ENCODE measurements at regions not wholly inside any gene's neighbourhood (a gene's known extent, or its start where the extent isn't known, plus 50 kb on each side); places are given as distances from the start of the nearest gene placed in this dataset.

DNA sequence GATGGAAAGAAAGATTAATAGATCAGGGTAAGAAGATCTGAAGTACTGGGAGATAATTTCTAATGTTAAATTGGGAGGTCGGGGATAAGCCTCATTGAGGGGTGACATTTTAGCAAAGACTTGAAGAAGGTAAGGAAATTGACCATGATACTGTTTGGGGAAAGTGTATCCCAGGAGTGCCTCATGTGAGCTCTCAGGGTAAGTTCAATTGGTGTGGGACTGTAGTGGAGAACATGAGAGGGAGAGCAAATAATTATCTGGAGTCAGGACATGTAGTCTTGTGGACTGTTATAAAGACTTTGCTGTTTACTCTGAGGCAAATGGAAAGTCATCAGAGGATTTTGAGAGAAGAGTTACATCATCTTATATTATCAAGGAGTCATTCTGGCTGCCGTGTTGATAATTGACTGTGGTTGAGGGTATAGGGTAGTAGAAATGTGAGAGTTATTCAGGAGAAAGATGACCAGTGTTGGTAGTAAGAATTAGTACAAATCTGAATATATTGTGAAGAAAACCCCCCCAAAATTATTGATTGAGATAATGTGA is 624.4 kb downstream of the ADCYAP1 start:
- WGBS (ENCODE audit: low lambda C conversion rate) = 13% methylated on average over 2 of the region's 2 CpGs
- DNase-seq = no peak
- Histone ChIP-seq H3K27ac (ENCODE audit: low read depth in 2 of 2, low read length in 1 of 2) (no peak overlapping the region), H3F3A (replicated peaks; ENCODE audit: insufficient read depth) (no peaks in the 10 kb centered on the region), H3K27me3 (ENCODE audit: insufficient read depth) (no peaks in the 10 kb centered on the region), H3K9ac (no peak overlapping the region), H3K9me3 (no peaks in the 10 kb centered on the region), H2AFZ (ENCODE audit: low read depth) (no peak overlapping the region), H3K79me2 (ENCODE audit: insufficient read depth) (no peaks in the 10 kb centered on the region), H3K4me3 (ENCODE audit: low read depth in 2 of 2, low read length in 1 of 2) (no peak overlapping the region), H3K4me2 (no peak overlapping the region), H3K36me3 (replicated peaks in 1 of 2; ENCODE audit: control insufficient read depth in 1 of 2, insufficient read depth in 2 of 2, low read length in 1 of 2) (no peaks in the 10 kb centered on the region), H4K20me1 (ENCODE audit: insufficient read depth) (no peaks in the 10 kb centered on the region), H3K9me2 (no peaks in the 10 kb centered on the region), H3K4me1 (ENCODE audit: control insufficient read depth in 1 of 2, insufficient read depth in 2 of 2, low read depth in 1 of 2, low read length in 1 of 2) (no peaks in the 10 kb centered on the region)
- CTCF ChIA-PET = no interaction called here
- TF ChIP-seq NRF1 (IDR thresholded peaks at IDR 0.05; ENCODE audit: low read depth, low read length) (no peak), SMC3 (IDR thresholded peaks at IDR 0.05; ENCODE audit: low read depth, low read length) (no peak), TCF12 (IDR thresholded peaks at IDR 0.05) (no peak)
- TF ChIP-seq, protein P1, sequence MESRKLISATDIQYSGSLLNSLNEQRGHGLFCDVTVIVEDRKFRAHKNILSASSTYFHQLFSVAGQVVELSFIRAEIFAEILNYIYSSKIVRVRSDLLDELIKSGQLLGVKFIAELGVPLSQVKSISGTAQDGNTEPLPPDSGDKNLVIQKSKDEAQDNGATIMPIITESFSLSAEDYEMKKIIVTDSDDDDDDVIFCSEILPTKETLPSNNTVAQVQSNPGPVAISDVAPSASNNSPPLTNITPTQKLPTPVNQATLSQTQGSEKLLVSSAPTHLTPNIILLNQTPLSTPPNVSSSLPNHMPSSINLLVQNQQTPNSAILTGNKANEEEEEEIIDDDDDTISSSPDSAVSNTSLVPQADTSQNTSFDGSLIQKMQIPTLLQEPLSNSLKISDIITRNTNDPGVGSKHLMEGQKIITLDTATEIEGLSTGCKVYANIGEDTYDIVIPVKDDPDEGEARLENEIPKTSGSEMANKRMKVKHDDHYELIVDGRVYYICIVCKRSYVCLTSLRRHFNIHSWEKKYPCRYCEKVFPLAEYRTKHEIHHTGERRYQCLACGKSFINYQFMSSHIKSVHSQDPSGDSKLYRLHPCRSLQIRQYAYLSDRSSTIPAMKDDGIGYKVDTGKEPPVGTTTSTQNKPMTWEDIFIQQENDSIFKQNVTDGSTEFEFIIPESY (IDR thresholded peaks at IDR 0.05; ENCODE audit: borderline replicate concordance, low read depth) = no peak
- POLR2A ChIA-PET = no interaction called here

DNA sequence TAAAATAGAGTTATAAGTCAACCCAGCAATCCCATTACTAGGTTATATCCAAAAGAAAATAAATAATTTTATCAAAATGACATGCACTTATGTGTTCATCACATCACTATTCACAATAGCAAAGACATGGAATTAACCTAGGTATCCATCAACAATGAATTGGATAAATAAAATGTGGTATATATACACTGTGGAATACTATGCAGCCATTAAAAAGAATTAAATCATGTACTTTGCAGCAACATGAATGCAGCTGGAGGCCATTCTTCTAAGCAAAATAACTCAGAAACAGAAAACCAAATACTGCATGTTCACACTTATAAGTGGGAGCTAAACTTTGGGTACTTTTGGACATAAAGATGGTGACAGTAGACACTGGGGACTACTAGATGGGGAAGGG is 626.0 kb downstream of the ADCYAP1 start:
- no peak for DNase-seq
- no peak overlapping the region for H3K27ac ChIP-seq (ENCODE audit: low read depth in 2 of 2, low read length in 1 of 2)
- H3K9me2 ChIP-seq = no peaks in the 10 kb centered on the region
- H3K4me1 ChIP-seq (ENCODE audit: control insufficient read depth in 1 of 2, insufficient read depth in 2 of 2, low read depth in 1 of 2, low read length in 1 of 2) = no peaks in the 10 kb centered on the region
- H2AFZ ChIP-seq (ENCODE audit: low read depth) = no peak overlapping the region
- H3F3A ChIP-seq (replicated peaks; ENCODE audit: insufficient read depth) = no peaks in the 10 kb centered on the region
- H3K4me3 ChIP-seq (ENCODE audit: low read depth in 2 of 2, low read length in 1 of 2) = no peak overlapping the region
- H3K4me2 ChIP-seq = no peak overlapping the region
- POLR2A ChIA-PET = no interaction called here
- H3K9me3 ChIP-seq = no peaks in the 10 kb centered on the region
- CTCF ChIA-PET = no interaction called here
- H3K79me2 ChIP-seq (ENCODE audit: insufficient read depth) = no peaks in the 10 kb centered on the region
- no peaks in the 10 kb centered on the region for H4K20me1 ChIP-seq (ENCODE audit: insufficient read depth)
- H3K36me3 ChIP-seq (replicated peaks in 1 of 2; ENCODE audit: control insufficient read depth in 1 of 2, insufficient read depth in 2 of 2, low read length in 1 of 2) = no peaks in the 10 kb centered on the region
- H3K9ac ChIP-seq = no peak overlapping the region
- no peaks in the 10 kb centered on the region for H3K27me3 ChIP-seq (ENCODE audit: insufficient read depth)
- TF ChIP-seq SMC3 (IDR thresholded peaks at IDR 0.05; ENCODE audit: low read depth, low read length) (no peak), RCOR1 (IDR thresholded peaks at IDR 0.05; ENCODE audit: low read length) (no peak), MXI1 (IDR thresholded peaks at IDR 0.05; ENCODE audit: low read depth, low read length) (no peak), FOXJ3 (CRISPR knock-in tag; IDR thresholded peaks at IDR 0.05) (no peak), GABPA (IDR thresholded peaks at IDR 0.05; ENCODE audit: low read depth) (no peak), RAD21 (IDR thresholded peaks at IDR 0.05; ENCODE audit: low read length) (no peak), MEF2A (IDR thresholded peaks at IDR 0.05; ENCODE audit: borderline replicate concordance, low read depth) (no peak), POLR2AphosphoS5 (IDR thresholded peaks at IDR 0.05; ENCODE audit: low read depth, low read length) (no peak), JUND (IDR thresholded peaks at IDR 0.05) (no peak), SIN3A (IDR thresholded peaks at IDR 0.05; ENCODE audit: borderline replicate concordance, low read depth, low read length) (no peak), CHD2 (IDR thresholded peaks at IDR 0.05; ENCODE audit: low read length, partially characterized antibody) (no peak), FOSL2 (IDR thresholded peaks at IDR 0.05; ENCODE audit: borderline replicate concordance, low read depth) (no peak), NRF1 (IDR thresholded peaks at IDR 0.05; ENCODE audit: low read depth, low read length) (no peak)
- TF ChIP-seq, protein P2, sequence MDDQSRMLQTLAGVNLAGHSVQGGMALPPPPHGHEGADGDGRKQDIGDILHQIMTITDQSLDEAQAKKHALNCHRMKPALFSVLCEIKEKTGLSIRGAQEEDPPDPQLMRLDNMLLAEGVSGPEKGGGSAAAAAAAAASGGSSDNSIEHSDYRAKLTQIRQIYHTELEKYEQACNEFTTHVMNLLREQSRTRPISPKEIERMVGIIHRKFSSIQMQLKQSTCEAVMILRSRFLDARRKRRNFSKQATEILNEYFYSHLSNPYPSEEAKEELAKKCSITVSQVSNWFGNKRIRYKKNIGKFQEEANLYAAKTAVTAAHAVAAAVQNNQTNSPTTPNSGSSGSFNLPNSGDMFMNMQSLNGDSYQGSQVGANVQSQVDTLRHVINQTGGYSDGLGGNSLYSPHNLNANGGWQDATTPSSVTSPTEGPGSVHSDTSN (IDR thresholded peaks at IDR 0.05) = no peak
- TF ChIP-seq, protein P3, sequence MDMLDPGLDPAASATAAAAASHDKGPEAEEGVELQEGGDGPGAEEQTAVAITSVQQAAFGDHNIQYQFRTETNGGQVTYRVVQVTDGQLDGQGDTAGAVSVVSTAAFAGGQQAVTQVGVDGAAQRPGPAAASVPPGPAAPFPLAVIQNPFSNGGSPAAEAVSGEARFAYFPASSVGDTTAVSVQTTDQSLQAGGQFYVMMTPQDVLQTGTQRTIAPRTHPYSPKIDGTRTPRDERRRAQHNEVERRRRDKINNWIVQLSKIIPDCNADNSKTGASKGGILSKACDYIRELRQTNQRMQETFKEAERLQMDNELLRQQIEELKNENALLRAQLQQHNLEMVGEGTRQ (IDR thresholded peaks at IDR 0.05; ENCODE audit: borderline replicate concordance, low read depth, low read length) = no peak
- TF ChIP-seq, protein P4, sequence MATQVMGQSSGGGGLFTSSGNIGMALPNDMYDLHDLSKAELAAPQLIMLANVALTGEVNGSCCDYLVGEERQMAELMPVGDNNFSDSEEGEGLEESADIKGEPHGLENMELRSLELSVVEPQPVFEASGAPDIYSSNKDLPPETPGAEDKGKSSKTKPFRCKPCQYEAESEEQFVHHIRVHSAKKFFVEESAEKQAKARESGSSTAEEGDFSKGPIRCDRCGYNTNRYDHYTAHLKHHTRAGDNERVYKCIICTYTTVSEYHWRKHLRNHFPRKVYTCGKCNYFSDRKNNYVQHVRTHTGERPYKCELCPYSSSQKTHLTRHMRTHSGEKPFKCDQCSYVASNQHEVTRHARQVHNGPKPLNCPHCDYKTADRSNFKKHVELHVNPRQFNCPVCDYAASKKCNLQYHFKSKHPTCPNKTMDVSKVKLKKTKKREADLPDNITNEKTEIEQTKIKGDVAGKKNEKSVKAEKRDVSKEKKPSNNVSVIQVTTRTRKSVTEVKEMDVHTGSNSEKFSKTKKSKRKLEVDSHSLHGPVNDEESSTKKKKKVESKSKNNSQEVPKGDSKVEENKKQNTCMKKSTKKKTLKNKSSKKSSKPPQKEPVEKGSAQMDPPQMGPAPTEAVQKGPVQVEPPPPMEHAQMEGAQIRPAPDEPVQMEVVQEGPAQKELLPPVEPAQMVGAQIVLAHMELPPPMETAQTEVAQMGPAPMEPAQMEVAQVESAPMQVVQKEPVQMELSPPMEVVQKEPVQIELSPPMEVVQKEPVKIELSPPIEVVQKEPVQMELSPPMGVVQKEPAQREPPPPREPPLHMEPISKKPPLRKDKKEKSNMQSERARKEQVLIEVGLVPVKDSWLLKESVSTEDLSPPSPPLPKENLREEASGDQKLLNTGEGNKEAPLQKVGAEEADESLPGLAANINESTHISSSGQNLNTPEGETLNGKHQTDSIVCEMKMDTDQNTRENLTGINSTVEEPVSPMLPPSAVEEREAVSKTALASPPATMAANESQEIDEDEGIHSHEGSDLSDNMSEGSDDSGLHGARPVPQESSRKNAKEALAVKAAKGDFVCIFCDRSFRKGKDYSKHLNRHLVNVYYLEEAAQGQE (IDR thresholded peaks at IDR 0.05; ENCODE audit: low read depth, low read length) = no peak
- TF ChIP-seq, protein P5, sequence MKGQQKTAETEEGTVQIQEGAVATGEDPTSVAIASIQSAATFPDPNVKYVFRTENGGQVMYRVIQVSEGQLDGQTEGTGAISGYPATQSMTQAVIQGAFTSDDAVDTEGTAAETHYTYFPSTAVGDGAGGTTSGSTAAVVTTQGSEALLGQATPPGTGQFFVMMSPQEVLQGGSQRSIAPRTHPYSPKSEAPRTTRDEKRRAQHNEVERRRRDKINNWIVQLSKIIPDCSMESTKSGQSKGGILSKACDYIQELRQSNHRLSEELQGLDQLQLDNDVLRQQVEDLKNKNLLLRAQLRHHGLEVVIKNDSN (IDR thresholded peaks at IDR 0.05; ENCODE audit: borderline replicate concordance, low read depth) = no peak

All from SK-N-SH (cell line).